Colon (tissue), 2 donors: ENCODE measurements at regions not wholly inside any gene's neighbourhood (a gene's known extent, or its start where the extent isn't known, plus 50 kb on each side); places are given as distances from the start of the nearest gene placed in this dataset.

Experiments
- FAIRE-seq: peaks from 2 replicates; lab custom pipeline; 2012; peaks lifted over from hg19 to GRCh38; lab: Jason Lieb, UNC
- donor health status: control.
- donor health status: control.

GRCh38 chr15:93420477-93420876 is 331.5 kb upstream of the RGMA start:
- no peak for FAIRE-seq

DNA sequence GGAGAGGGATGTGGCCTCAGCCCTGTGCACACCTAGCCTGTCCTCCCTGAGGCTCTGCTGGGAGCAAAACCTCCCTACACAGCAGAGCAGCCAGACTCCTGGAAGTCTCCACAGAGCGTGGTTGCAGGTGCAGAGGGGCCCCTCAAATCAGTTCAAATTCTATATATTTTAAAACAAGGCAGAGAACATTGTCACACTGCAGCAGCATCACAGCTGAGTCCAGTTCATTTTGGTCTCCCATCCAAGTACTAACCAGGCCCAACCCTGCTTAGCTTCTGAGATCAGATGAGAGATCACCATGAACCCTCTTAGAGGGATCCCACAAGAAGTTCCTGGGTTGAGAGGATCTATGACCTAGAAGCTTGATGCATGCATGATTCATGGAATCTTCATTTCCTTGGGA is 331.0 kb upstream of the RGMA start:
- FAIRE-seq: no peak

DNA sequence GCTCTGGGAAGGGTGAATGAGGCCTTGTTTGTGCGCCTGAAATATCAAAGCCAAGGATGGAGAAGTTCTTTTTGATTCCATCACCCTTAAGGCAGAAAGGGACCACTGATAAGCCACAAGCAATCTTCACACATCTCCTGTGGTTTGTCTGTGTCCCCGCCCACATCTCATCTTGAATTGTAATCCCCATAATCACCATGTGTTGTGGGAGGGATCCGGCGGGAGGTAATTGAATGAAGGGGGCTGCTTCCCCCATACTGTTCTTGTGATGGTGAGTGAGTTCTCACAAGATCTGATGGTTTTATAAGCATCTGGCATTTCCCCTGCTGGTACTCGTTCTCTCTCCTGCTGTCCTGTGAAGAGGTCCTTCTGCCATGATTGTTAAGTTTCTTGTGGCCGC is 329.6 kb upstream of the RGMA start:
- no peak for FAIRE-seq

DNA sequence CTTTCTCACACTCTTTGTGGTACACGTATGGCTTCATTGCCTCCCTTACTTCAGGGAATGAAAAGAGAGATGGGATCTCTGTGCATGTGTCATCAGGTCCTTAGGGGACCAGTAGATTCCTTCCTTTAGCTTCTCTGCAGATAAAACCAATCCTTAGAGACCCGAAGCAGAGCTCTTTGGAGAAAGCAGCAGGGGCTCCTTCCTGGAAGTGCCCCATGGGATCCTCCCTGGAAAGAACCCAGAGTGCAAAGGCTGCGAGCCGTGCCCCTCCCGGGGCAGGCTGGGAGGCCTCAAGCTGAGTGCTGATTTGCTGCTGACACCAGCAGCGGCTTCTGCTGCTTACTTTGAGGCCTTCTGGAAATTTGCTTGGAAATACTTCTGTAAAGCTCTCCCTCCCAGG is 328.6 kb upstream of the RGMA start:
- no peak for FAIRE-seq

DNA sequence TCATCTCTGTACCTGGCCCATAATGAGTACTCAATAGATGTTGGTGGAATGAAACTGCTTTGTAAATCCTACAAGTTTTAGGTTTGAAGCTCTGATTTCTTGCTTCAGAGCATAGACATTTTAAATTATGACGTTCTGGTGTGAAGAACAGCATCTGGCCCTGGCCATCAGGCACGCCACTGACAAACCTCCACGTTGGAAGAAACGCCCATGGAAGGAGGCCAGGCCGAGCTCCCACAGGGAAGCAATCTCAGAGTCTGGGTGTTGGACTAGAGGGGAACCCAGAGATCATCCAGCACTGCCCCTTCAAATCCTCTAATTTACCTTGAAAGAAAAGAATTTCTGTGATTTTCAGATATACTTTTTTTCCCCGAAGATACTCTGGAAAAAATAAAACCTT is 328.1 kb upstream of the RGMA start:
- FAIRE-seq: no peak

GRCh38 chr15:93415576-93415975 is 326.6 kb upstream of the RGMA start:
- no peak for FAIRE-seq

GRCh38 chr15:93414576-93415231 is 325.7 kb upstream of the RGMA start:
- no peak for FAIRE-seq

DNA sequence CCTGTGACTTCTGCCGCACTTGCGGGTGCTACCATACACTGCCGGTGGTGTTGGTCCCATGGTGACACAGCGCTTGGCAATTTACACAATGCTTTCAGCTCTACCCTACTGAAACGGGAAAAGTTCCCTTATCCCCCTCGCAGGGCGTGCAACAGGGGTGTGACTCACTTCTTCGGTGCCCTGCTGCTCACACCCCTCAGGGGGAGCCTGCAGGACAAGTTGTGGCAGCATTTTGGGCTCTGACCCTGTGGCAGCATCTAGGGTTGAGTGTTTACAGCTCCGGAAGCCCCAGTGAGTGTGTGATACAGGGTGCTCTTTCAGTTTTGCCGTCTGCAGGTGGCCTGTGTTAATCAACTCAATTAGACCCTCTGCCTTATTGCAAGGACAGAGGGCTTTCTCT is 324.7 kb upstream of the RGMA start:
- FAIRE-seq: no peak

- FAIRE-seq: no peak
Measured at GRCh38 chr15:93399121-93399520, 310.1 kb upstream of the RGMA start.

- no peak for FAIRE-seq
Measured at GRCh38 chr15:93389211-93389610, 300.2 kb upstream of the RGMA start.

- no peak for FAIRE-seq
Measured at GRCh38 chr15:93384886-93385285, 295.9 kb upstream of the RGMA start.

- FAIRE-seq: no peak
Measured at GRCh38 chr15:93382200-93382820, 293.3 kb upstream of the RGMA start.

GRCh38 chr15:93378558-93378957 is 289.5 kb upstream of the RGMA start:
- no peak for FAIRE-seq

GRCh38 chr15:93372865-93373223 is 283.8 kb upstream of the RGMA start:
- FAIRE-seq: no peak

DNA sequence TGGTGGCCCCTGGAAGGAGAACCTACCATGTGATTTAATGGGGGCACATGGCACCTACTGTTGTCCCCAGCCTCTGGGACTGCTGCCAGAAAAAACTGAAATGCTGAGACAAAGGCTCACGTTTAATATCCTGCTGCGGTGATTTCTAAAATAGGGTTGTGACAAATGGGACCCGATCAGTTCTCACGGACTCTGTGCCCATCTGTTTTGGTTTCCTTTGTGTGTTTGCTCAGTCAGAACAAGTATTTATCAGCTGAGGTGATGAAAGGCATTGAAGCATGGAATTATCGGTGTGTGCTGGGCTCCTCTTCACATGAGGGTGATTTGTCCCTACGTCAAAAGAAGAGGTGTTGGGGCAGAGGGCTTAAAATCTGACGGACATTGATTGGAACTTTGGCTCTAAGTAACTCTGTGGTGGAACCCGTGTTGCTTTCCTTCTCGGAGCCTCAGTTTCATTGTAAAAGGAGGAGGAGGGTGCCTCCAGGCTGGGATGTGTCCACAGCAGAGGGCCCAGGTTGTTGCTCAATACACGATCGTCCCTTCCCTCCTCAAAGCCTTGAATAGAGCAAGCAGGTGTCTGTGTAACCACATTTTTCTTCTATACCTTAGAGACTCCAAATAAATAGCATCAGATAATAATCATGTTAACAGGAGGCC is 283.3 kb upstream of the RGMA start:
- no peak for FAIRE-seq

GRCh38 chr15:93366387-93367100 is 277.5 kb upstream of the RGMA start:
- no peak for FAIRE-seq

GRCh38 chr15:93362821-93363220 is 273.8 kb upstream of the RGMA start:
- FAIRE-seq: no peak

DNA sequence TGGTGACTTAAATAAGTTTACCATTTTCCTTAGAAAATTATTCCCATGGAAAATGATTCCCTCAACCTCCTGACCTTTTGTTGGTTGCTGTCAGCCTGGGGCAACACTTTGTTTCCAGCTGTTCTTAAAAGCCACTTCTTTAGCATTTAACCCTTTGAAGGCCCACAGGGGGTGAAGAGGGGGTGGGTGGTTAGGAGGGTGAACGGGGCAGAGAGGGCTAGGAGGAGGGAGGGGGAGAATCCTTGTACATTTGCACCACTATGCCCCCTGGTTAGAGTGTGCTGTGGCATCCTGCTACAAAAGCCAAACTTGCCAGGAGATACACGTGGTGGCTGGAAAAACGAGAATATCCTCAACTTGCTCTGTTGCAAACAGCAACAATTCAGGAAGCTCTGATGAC is 273.2 kb upstream of the RGMA start:
- FAIRE-seq: no peak

GRCh38 chr15:93361703-93362102 is 272.7 kb upstream of the RGMA start:
- no peak for FAIRE-seq

GRCh38 chr15:93360976-93361375 is 272.0 kb upstream of the RGMA start:
- no peak for FAIRE-seq

- no peak for FAIRE-seq
Measured at GRCh38 chr15:93360318-93360717, 271.3 kb upstream of the RGMA start.

DNA sequence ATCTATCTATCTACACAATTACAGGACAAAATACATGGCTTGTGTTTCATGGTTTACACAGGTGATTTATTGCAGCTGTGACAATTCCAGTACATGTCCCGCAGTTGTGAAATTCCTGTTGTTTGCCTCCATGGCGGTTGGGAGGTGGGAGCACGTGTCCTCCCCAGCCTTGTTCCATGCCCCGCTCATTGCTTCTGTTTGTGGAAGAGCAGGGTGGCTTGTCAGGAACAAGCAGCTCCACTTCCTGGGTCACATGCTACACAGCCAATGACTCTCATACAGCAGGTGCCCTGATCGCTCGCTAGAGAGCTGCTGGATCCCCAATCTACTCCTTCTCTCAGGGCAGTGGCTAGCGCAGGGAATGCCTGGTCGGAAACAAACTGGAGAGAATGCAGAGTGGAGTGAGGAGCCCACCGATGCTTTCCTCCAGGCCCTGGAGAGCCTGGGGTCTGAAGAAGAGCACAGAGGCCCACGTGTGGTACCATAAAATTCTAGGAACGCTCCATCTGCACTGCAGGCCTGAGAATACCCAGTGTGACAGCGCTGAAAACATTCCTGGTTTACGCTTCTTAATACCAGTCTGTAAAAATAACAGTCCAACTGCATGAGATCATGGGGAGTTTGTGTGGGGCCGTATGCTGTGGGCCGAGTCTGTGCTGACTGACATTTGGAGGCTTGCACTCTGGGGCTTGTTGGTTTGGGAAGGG is 270.6 kb upstream of the RGMA start:
- no peak for FAIRE-seq

DNA sequence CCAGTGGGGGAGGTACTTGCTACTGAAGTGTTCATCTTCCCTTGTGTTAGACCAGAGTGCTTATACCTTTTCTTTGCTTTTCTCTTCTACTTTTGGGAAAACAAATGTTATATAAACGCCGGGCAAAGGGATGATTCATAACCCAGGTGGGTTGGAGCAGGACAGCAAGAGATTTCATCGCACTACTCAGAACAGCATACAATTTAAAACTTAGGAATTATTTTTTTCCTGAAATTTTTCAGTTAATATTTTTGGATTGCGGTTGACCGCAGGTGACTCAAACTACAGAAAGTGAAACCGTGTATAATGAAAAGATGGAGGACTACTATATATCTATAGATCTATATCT is 270.0 kb upstream of the RGMA start:
- FAIRE-seq: no peak
